ENCODE measurements at regions not wholly inside any gene's neighbourhood (a gene's known extent, or its start where the extent isn't known, plus 50 kb on each side); places are given as distances from the start of the nearest gene placed in this dataset.

DNA sequence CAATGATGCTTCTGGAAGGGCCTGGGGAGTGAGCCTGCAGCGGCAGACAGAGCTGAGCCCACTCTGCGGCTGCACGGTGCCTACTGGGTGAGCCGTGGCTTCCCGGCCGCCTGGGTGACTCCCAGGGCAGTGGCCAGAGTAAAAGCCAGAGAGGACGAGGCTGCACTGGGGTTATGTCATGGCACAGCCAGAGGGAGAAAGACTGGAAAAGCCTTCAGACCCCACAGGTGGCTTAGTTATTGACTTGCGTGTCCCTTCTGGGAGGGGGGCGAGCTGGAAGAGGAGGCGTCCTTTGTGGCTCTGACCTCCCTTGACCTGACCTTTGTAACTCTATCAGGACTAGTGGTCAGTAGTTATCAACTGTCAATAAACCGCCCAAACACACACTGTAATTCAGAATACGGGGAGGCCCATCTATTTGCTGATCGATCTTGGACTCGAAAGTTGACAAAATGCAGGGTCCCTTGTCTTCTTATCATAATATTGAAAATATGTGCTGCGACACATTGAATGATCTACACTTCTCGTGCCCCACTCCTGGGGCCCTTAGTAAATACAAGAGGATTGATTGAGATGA is 385.9 kb upstream of the ZFHX3 start:
- H3K4me1 ChIP-seq (ENCODE audit: control insufficient read depth, insufficient read depth, low read length) = no peaks in the 10 kb centered on the region
- no peak overlapping the region for H2BK120ac ChIP-seq (ENCODE audit: low read depth, low read length)
- no peak overlapping the region for H3K23ac ChIP-seq (ENCODE audit: low read depth, low read length)
- H3K9me1 ChIP-seq (ENCODE audit: insufficient read depth, low read length) = no peaks in the 10 kb centered on the region
- in situ Hi-C loops (cut with MboI; ENCODE audit: low sequenced_read_pairs) (no loop called here), intact Hi-C loops (cut with micrococcal nuclease) (no loop called here), dilution Hi-C loops (cut with HindIII; ENCODE audit: low sequenced_read_pairs, unreplicated experiment) (no loop called here)
- no peak overlapping the region for H2AK9ac ChIP-seq (replicated peaks; ENCODE audit: low read depth, low read length, poor library complexity)
- no peak overlapping the region for H3K18ac ChIP-seq (ENCODE audit: low read depth, low read length)
- no peak for ATAC-seq (ENCODE audit: low read depth)
- H3K27ac ChIP-seq (ENCODE audit: insufficient read depth, low read length) = no peak overlapping the region
- ChIA-PET CTCF (no interaction called here), POLR2A (ENCODE audit: unreplicated experiment) (no interaction called here)
- no peaks in the 10 kb centered on the region for H3K36me3 ChIP-seq (ENCODE audit: control insufficient read depth, insufficient read depth, low read length)
- no peak for DNase-seq
- H4K91ac ChIP-seq (ENCODE audit: insufficient read depth, low read depth, low read length) = no peak overlapping the region
- peaks cover 5% of the 10 kb centered on the region for H3K9me3 ChIP-seq (ENCODE audit: control insufficient read depth, insufficient read depth, low read length)
- no peaks in the 10 kb centered on the region for H4K20me1 ChIP-seq (ENCODE audit: insufficient read depth, low read length)
- H3K27me3 ChIP-seq (ENCODE audit: control insufficient read depth, insufficient read depth, low read length) = no peaks in the 10 kb centered on the region; the same call in 1 of the 2 replicates
- H3K14ac ChIP-seq (replicated peaks; ENCODE audit: low read depth, low read length) = no peak overlapping the region
- no peak overlapping the region for H2BK20ac ChIP-seq (ENCODE audit: low read depth, low read length)
- H4K8ac ChIP-seq (ENCODE audit: low read depth in 2 of 2, low read length in 2 of 2) = no peak overlapping the region
- no TSS peak for BruUV-seq (replicated peaks)
- no peak overlapping the region for H3K9ac ChIP-seq (ENCODE audit: low read depth, low read length)
- H3K79me1 ChIP-seq (ENCODE audit: low read depth in 1 of 2, low read length in 2 of 2) = no peaks in the 10 kb centered on the region
- 34% methylated on average over 6 of the region's 16 CpGs; no CpG with 5 or more reads in 1 of the 2 experiments for WGBS, 2 experiments (ENCODE audit: extremely low coverage in 2 of 2, insufficient read length in 1 of 2)
- H2AFZ ChIP-seq (replicated peaks; ENCODE audit: low read length, poor library complexity) = no peak overlapping the region
- H3K4me2 ChIP-seq (ENCODE audit: low read depth, low read length) = no peak overlapping the region
- TF ChIP-seq BHLHE40 (IDR thresholded peaks at IDR 0.05; ENCODE audit: low read depth, low read length) (no peak), RFX5 (IDR thresholded peaks at IDR 0.05; ENCODE audit: low read depth, low read length) (no peak), FOS (IDR thresholded peaks at IDR 0.05; ENCODE audit: low read depth, low read length) (no peak), NFE2L2 (IDR thresholded peaks at IDR 0.05; ENCODE audit: low read depth, low read length) (no peak), MAFK (IDR thresholded peaks at IDR 0.05; ENCODE audit: low read depth, low read length) (no peak), SMC3 (IDR thresholded peaks at IDR 0.05; ENCODE audit: low read depth, low read length) (no peak), CHD1 (IDR thresholded peaks at IDR 0.05; ENCODE audit: low read depth, low read length) (no peak), MXI1 (IDR thresholded peaks at IDR 0.05; ENCODE audit: borderline replicate concordance, low read depth, low read length) (no peak), MAZ (IDR thresholded peaks at IDR 0.05; ENCODE audit: borderline replicate concordance, low read depth, low read length) (no peak), RCOR1 (IDR thresholded peaks at IDR 0.05; ENCODE audit: insufficient replicate concordance, low read length) (no peak)
- TF ChIP-seq, protein P1, sequence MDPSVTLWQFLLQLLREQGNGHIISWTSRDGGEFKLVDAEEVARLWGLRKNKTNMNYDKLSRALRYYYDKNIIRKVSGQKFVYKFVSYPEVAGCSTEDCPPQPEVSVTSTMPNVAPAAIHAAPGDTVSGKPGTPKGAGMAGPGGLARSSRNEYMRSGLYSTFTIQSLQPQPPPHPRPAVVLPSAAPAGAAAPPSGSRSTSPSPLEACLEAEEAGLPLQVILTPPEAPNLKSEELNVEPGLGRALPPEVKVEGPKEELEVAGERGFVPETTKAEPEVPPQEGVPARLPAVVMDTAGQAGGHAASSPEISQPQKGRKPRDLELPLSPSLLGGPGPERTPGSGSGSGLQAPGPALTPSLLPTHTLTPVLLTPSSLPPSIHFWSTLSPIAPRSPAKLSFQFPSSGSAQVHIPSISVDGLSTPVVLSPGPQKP (IDR thresholded peaks at IDR 0.05; ENCODE audit: borderline replicate concordance, low read depth, low read length) = no peak
- TF ChIP-seq, protein P2, sequence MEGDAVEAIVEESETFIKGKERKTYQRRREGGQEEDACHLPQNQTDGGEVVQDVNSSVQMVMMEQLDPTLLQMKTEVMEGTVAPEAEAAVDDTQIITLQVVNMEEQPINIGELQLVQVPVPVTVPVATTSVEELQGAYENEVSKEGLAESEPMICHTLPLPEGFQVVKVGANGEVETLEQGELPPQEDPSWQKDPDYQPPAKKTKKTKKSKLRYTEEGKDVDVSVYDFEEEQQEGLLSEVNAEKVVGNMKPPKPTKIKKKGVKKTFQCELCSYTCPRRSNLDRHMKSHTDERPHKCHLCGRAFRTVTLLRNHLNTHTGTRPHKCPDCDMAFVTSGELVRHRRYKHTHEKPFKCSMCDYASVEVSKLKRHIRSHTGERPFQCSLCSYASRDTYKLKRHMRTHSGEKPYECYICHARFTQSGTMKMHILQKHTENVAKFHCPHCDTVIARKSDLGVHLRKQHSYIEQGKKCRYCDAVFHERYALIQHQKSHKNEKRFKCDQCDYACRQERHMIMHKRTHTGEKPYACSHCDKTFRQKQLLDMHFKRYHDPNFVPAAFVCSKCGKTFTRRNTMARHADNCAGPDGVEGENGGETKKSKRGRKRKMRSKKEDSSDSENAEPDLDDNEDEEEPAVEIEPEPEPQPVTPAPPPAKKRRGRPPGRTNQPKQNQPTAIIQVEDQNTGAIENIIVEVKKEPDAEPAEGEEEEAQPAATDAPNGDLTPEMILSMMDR (conservative IDR thresholded peaks at IDR 0.05; ENCODE audit: low read depth, low read length) = no peak
- TF ChIP-seq, protein P3, sequence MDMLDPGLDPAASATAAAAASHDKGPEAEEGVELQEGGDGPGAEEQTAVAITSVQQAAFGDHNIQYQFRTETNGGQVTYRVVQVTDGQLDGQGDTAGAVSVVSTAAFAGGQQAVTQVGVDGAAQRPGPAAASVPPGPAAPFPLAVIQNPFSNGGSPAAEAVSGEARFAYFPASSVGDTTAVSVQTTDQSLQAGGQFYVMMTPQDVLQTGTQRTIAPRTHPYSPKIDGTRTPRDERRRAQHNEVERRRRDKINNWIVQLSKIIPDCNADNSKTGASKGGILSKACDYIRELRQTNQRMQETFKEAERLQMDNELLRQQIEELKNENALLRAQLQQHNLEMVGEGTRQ (IDR thresholded peaks at IDR 0.05; ENCODE audit: low read depth, low read length) = no peak
- H3K4ac ChIP-seq (ENCODE audit: low read depth, low read length) = no peak overlapping the region
- no peak overlapping the region for H2BK5ac ChIP-seq (ENCODE audit: low read depth, low read length, poor library complexity, severe bottlenecking)
- H3K4me3 ChIP-seq (ENCODE audit: insufficient read depth, low read depth, low read length) = no peak overlapping the region
- no peak overlapping the region for H2BK15ac ChIP-seq (ENCODE audit: low read depth, low read length)
- H2AK5ac ChIP-seq (ENCODE audit: low read depth, low read length) = no peak overlapping the region
- no peak overlapping the region for H3K56ac ChIP-seq (ENCODE audit: extremely low read depth, insufficient read depth, low read length)
- H4K5ac ChIP-seq (ENCODE audit: low read depth, low read length) = no peak overlapping the region
